ENCODE measurements at regions not wholly inside any gene's neighbourhood (a gene's known extent, or its start where the extent isn't known, plus 50 kb on each side); places are given as distances from the start of the nearest gene placed in this dataset.

GRCh38 chr7:41058986-41059741 lies 643.7 kb downstream of the INHBA start:
- TF ChIP-seq POLR2A (IDR thresholded peaks at IDR 0.05) (no peak), CTCF (IDR thresholded peaks at IDR 0.05) (no peak)
- H3K27ac ChIP-seq: no peak overlapping the region
- ATAC-seq: peak; percentile 57 to 80 (median 75)
- no peaks in the 10 kb centered on the region for H3K9me3 ChIP-seq
- H3K36me3 ChIP-seq: no peaks in the 10 kb centered on the region
- no peak for DNase-seq
- no peaks in the 10 kb centered on the region for H3K27me3 ChIP-seq
- intact Hi-C loops (cut with DNase I): no loop called here
- H3K4me1 ChIP-seq: peaks cover 0 to 20% (median 2%) of the 10 kb centered on the region in 4 donors
- 79% methylated on average over 4 of the region's 4 CpGs for WGBS (ENCODE audit: insufficient coverage, low coverage, low lambda C conversion rate, missing lambda C conversion rate)
- H3K4me3 ChIP-seq: no peak overlapping the region

GRCh38 chr7:41054960-41055661 lies 647.8 kb downstream of the INHBA start:
- DNase-seq: peak in 1 of 3 donors; percentile 53

GRCh38 chr7:41053820-41054219 lies 649.1 kb downstream of the INHBA start:
- 89% methylated on average over 1 of the region's 2 CpGs for WGBS (ENCODE audit: insufficient coverage, low coverage, low lambda C conversion rate, missing lambda C conversion rate)
- Histone ChIP-seq H3K9me3 (no peaks in the 10 kb centered on the region), H3K4me1 (peaks cover 0 to 10% (median 2%) of the 10 kb centered on the region in 4 donors), H3K36me3 (no peaks in the 10 kb centered on the region), H3K27me3 (no peaks in the 10 kb centered on the region), H3K27ac (no peak overlapping the region), H3K4me3 (no peak overlapping the region)
- DNase-seq (no peak), ATAC-seq (no peak)
- intact Hi-C loops (cut with DNase I): loop anchor here in 1 of 2 donors (5.0 kb wide), 1 partner anchor 653 kb away; no protein-coding TSS in a partner anchor
- no peak for TF ChIP-seq CTCF (IDR thresholded peaks at IDR 0.05)
- no peak for TF ChIP-seq POLR2A (IDR thresholded peaks at IDR 0.05)

More at GRCh38 chr7:41054960-41055661, 647.8 kb downstream of the INHBA start:
- intact Hi-C loops (cut with DNase I): loop anchor here in 1 of 2 donors (5.0 kb wide), 1 partner anchor 652 kb away; no protein-coding TSS in a partner anchor
- no peak overlapping the region for H3K27ac ChIP-seq
- H3K9me3 ChIP-seq: no peaks in the 10 kb centered on the region
- H3K27me3 ChIP-seq: no peaks in the 10 kb centered on the region
- H3K36me3 ChIP-seq: no peaks in the 10 kb centered on the region
- H3K4me1 ChIP-seq: peaks cover 0 to 20% (median 2%) of the 10 kb centered on the region in 4 donors
- ATAC-seq: peak; percentile 85 to 90 (median 89)
- no peak overlapping the region for H3K4me3 ChIP-seq
- 76% methylated on average over 6 of the region's 11 CpGs for WGBS (ENCODE audit: insufficient coverage, low coverage, low lambda C conversion rate, missing lambda C conversion rate)
- TF ChIP-seq CTCF (IDR thresholded peaks at IDR 0.05) (no peak), POLR2A (IDR thresholded peaks at IDR 0.05) (no peak)

- WGBS (ENCODE audit: insufficient coverage, low coverage, low lambda C conversion rate, missing lambda C conversion rate): 59% methylated on average over 6 of the region's 6 CpGs
- Histone ChIP-seq H3K4me3 (no peak overlapping the region), H3K9me3 (no peaks in the 10 kb centered on the region), H3K27ac (no peak overlapping the region), H3K27me3 (no peaks in the 10 kb centered on the region), H3K4me1 (peaks cover 0 to 10% (median 2%) of the 10 kb centered on the region in 4 donors), H3K36me3 (no peaks in the 10 kb centered on the region)
- no peak for DNase-seq
- no peak for ATAC-seq
- intact Hi-C loops (cut with DNase I): loop anchor here in 1 of 2 donors (5.0 kb wide), 1 partner anchor 655 kb away; no protein-coding TSS in a partner anchor
- TF ChIP-seq POLR2A (IDR thresholded peaks at IDR 0.05): no peak
- TF ChIP-seq CTCF (IDR thresholded peaks at IDR 0.05): no peak
Observed at GRCh38 chr7:41052736-41053135, 650.2 kb downstream of the INHBA start.

All from right lobe of liver (tissue), 6 donors.